GM18507 (cell line): ENCODE measurements at regions not wholly inside any gene's neighbourhood (a gene's known extent, or its start where the extent isn't known, plus 50 kb on each side); places are given as distances from the start of the nearest gene placed in this dataset.

ENCODE experiments used
- DNase-seq: peaks from one replicate; pipeline ENCODE4 v3.0.0; 2011; ENCODE audit warnings: low read depth; ENCODE audit not compliant: insufficient read length; ENCODE audit errors: extremely low spot score
- FAIRE-seq: peaks from 2 replicates; lab custom pipeline; 2011; peaks lifted over from hg19 to GRCh38; lab: Jason Lieb, UNC

- DNase-seq: no peak
- no peak for FAIRE-seq
Measured at GRCh38 chr16:85462714-85463611, 150.2 kb upstream of the GSE1 start.

GRCh38 chr16:85463672-85464382 is 149.3 kb upstream of the GSE1 start:
- no peak for FAIRE-seq
- no peak for DNase-seq

- no peak for DNase-seq
- no peak for FAIRE-seq
Measured at GRCh38 chr16:85464383-85465305, 148.5 kb upstream of the GSE1 start.

- DNase-seq: no peak
- FAIRE-seq: no peak
Measured at GRCh38 chr16:85465328-85466303, 147.5 kb upstream of the GSE1 start.

GRCh38 chr16:85466304-85466700 is 146.8 kb upstream of the GSE1 start:
- DNase-seq (no peak), FAIRE-seq (no peak)

GRCh38 chr16:85466989-85467388 is 146.1 kb upstream of the GSE1 start:
- DNase-seq (no peak), FAIRE-seq (no peak)

- no peak for DNase-seq
- FAIRE-seq: no peak
Measured at GRCh38 chr16:85469929-85470590, 143.1 kb upstream of the GSE1 start.

GRCh38 chr16:85470873-85471272 is 142.2 kb upstream of the GSE1 start:
- FAIRE-seq: no peak
- no peak for DNase-seq

- DNase-seq: no peak
- FAIRE-seq: no peak
Measured at GRCh38 chr16:85471469-85472431, 141.4 kb upstream of the GSE1 start.

- no peak for FAIRE-seq
- DNase-seq: no peak
Measured at GRCh38 chr16:85472514-85472913, 140.6 kb upstream of the GSE1 start.

- FAIRE-seq: no peak
Measured at GRCh38 chr16:85473323-85473722, 139.8 kb upstream of the GSE1 start.

GRCh38 chr16:85473909-85474620 is 139.1 kb upstream of the GSE1 start:
- DNase-seq (no peak), FAIRE-seq (no peak)

More at GRCh38 chr16:85473323-85473722, 139.8 kb upstream of the GSE1 start:
- DNase-seq: no peak

GRCh38 chr16:85474621-85475217 is 138.4 kb upstream of the GSE1 start:
- FAIRE-seq: no peak
- no peak for DNase-seq

- no peak for FAIRE-seq
- no peak for DNase-seq
Measured at GRCh38 chr16:85475233-85475632, 137.9 kb upstream of the GSE1 start.

- DNase-seq (no peak), FAIRE-seq (no peak)
Measured at GRCh38 chr16:85475691-85476300, 137.3 kb upstream of the GSE1 start.

- no peak for DNase-seq
- no peak for FAIRE-seq
Measured at GRCh38 chr16:85476389-85476788, 136.7 kb upstream of the GSE1 start.
